Neural progenitor cell (in vitro differentiated cells): ENCODE measurements at regions not wholly inside any gene's neighbourhood (a gene's known extent, or its start where the extent isn't known, plus 50 kb on each side); places are given as distances from the start of the nearest gene placed in this dataset.

Source experiments
- DNase-seq: peaks from one replicate; pipeline ENCODE4 v3.0.0-alpha.2; 2016; ENCODE audit warnings: low spot score
- H2AFZ ChIP-seq: fragments of 200-600 bp; sonication (generic); replicated peaks from 2 replicates; pipeline ENCODE4 v1.6.1; 2016; ENCODE audit warnings: antibody characterized with exemption
- H3F3A ChIP-seq: fragments of 200-600 bp; sonication (generic); 2 replicates; pipeline ENCODE4 v1.6.1; 2016; ENCODE audit warnings: antibody characterized with exemption, low read depth
- H3K27ac ChIP-seq: fragments of 200-600 bp; sonication (generic); 2 replicates; pipeline ENCODE4 v1.5.1; 2016; ENCODE audit warnings: mild to moderate bottlenecking
- H3K27me3 ChIP-seq: fragments of 200-600 bp; sonication (generic); 2 replicates; pipeline ENCODE4 v1.6.1; 2016; ENCODE audit warnings: mild to moderate bottlenecking, moderate library complexity
- H3K36me3 ChIP-seq: fragments of 200-600 bp; sonication (generic); 2 replicates; pipeline ENCODE4 v1.5.1; 2016
- H3K4me1 ChIP-seq: fragments of 200-600 bp; sonication (generic); 2 replicates; pipeline ENCODE4 v1.6.1; 2016; ENCODE audit warnings: mixed run types
- H3K4me2 ChIP-seq: fragments of 200-600 bp; sonication (generic); 2 replicates; pipeline ENCODE4 v1.6.1; 2016
- H3K4me3 ChIP-seq: fragments of 200-600 bp; sonication (generic); 2 replicates; pipeline ENCODE4 v1.5.1; 2016
- H3K79me2 ChIP-seq: fragments of 200-600 bp; sonication (generic); 2 replicates; pipeline ENCODE4 v1.6.1; 2016; ENCODE audit warnings: low read depth
- H3K9ac ChIP-seq: fragments of 200-600 bp; sonication (generic); 2 replicates; pipeline ENCODE4 v1.6.1; 2016
- H3K9me3 ChIP-seq: fragments of 200-600 bp; sonication (generic); 2 replicates; pipeline ENCODE4 v1.5.1; 2016; ENCODE audit warnings: low read depth
- H4K20me1 ChIP-seq: fragments of 200-600 bp; sonication (generic); 2 replicates; pipeline ENCODE4 v1.6.1; 2016; ENCODE audit warnings: low read depth
- H3K27ac Mint-ChIP-seq: 3 replicates; pipeline ENCODE4 v1.8.0; 2021; ENCODE audit warnings: mixed read lengths
- H3K27me3 Mint-ChIP-seq: 2 replicates; pipeline ENCODE4 v1.8.0; 2022; ENCODE audit warnings: low read depth, mild to moderate bottlenecking, inconsistent platforms, moderate library complexity, mixed read lengths; ENCODE audit not compliant: insufficient read depth
- H3K36me3 Mint-ChIP-seq: 3 replicates; pipeline ENCODE4 v1.8.0; 2021; ENCODE audit warnings: mixed read lengths
- H3K4me1 Mint-ChIP-seq: 3 replicates; pipeline ENCODE4 v1.8.0; 2021; ENCODE audit warnings: mixed read lengths
- H3K4me3 Mint-ChIP-seq: 3 replicates; pipeline ENCODE4 v1.8.0; 2021; ENCODE audit warnings: mild to moderate bottlenecking, moderate library complexity, mixed read lengths
- H3K9me3 Mint-ChIP-seq: 3 replicates; pipeline ENCODE4 v1.8.0; 2020; ENCODE audit warnings: mixed read lengths
- EZH2 ChIP-seq: fragments of 200-600 bp; sonication (generic); IDR thresholded peaks from 2 replicates; pipeline ENCODE4 v1.6.1; 2017; ENCODE audit warnings: antibody characterized with exemption, mild to moderate bottlenecking, moderate library complexity
- EZH2phosphoT487 ChIP-seq: fragments of 200-600 bp; sonication (generic); IDR thresholded peaks from 2 replicates; pipeline ENCODE4 v1.6.1; 2017; ENCODE audit warnings: antibody characterized with exemption
- TF ChIP-seq, protein P1 (sequence below): fragments of 200-600 bp; sonication (generic); IDR thresholded peaks from 2 replicates; pipeline ENCODE4 v1.5.1; 2017; ENCODE audit warnings: antibody characterized with exemption, mild to moderate bottlenecking

DNA sequence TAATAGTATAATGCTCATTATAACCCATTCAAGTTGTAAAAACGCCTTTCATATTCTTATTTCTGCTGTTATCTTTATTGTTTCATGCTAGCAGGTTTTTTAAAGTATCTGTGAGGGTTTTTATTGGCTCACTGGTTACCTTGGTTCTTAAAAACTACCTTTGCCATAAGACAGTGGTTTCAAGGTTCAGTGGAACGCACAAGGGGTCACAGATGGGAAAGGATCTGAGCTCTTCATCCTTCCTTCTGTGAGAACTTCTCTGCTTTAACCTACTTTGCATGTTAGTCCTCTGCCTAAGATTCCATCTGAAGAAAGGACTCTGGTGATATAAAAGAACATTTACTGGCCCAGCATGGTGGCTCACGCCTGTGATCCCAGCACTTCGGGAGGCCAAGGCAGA is 492.6 kb downstream of the CD83 start:
- Mint-ChIP-seq H3K27ac (no peak overlapping the region), H3K4me3 (no peak overlapping the region), H3K36me3 (peaks cover under 1% of the 10 kb centered on the region), H3K27me3 (peaks cover under 1% of the 10 kb centered on the region), H3K9me3 (peaks cover 5% of the 10 kb centered on the region), H3K4me1 (peaks cover 11% of the 10 kb centered on the region)
- H3K9me3 ChIP-seq = no peaks in the 10 kb centered on the region
- H3F3A ChIP-seq = no peaks in the 10 kb centered on the region
- H3K27ac ChIP-seq = no peak overlapping the region
- H3K27me3 ChIP-seq = no peaks in the 10 kb centered on the region
- H3K9ac ChIP-seq = no peak overlapping the region
- no peak for DNase-seq
- H3K36me3 ChIP-seq = no peaks in the 10 kb centered on the region
- no peaks in the 10 kb centered on the region for H3K79me2 ChIP-seq
- H3K4me1 ChIP-seq = peaks cover 5% of the 10 kb centered on the region
- no peak overlapping the region for H2AFZ ChIP-seq
- H3K4me3 ChIP-seq = no peak overlapping the region
- H4K20me1 ChIP-seq = no peaks in the 10 kb centered on the region
- no peak overlapping the region for H3K4me2 ChIP-seq
- TF ChIP-seq, protein P1, sequence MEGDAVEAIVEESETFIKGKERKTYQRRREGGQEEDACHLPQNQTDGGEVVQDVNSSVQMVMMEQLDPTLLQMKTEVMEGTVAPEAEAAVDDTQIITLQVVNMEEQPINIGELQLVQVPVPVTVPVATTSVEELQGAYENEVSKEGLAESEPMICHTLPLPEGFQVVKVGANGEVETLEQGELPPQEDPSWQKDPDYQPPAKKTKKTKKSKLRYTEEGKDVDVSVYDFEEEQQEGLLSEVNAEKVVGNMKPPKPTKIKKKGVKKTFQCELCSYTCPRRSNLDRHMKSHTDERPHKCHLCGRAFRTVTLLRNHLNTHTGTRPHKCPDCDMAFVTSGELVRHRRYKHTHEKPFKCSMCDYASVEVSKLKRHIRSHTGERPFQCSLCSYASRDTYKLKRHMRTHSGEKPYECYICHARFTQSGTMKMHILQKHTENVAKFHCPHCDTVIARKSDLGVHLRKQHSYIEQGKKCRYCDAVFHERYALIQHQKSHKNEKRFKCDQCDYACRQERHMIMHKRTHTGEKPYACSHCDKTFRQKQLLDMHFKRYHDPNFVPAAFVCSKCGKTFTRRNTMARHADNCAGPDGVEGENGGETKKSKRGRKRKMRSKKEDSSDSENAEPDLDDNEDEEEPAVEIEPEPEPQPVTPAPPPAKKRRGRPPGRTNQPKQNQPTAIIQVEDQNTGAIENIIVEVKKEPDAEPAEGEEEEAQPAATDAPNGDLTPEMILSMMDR = no peak
- TF ChIP-seq EZH2 = no peak
- TF ChIP-seq EZH2phosphoT487 = no peak

DNA sequence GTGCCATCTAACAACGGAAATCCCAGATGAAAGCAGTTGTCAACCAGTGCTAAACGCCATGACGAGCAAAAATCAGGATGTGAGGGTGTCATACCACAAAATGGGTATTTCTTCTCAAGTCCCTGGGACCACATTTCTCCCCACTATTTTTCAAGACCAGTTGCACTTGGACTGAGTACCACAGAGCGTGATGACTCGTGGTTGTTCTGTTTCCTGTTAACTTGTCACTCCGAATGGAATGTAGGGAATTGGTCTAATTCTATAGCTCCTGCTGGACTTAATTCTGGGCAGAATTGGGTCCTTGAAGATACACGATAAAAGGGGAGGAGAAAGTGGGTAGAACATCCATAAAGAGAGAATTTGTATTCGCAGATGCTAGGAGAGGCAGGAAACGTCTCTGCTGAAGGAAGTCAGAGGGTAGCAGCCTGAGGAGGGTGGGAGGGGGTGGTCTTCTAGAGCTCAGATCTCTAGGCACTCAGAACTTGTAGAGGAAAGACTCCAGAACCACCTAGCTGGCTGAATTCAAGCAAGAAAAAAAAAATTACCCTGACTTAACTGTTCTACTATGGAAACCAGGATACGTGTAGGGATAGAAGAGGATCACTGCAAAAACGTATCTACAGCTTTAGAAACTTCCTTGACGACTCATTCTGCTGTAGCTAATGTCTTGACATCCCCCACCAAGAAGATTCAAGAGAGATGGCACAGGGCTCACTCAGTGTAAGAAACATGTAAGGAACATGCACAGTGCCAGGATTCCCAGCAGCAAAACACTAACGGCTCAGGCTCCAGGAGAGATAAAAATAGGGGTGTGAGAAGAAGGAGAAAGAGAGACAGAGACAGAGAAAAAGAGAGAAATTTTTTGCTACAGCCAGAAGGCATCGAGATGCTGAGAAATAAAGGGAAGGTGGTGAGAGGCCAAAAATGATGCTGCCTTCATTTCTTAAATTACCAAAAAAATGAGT is 494.7 kb downstream of the CD83 start:
- Histone ChIP-seq H3K4me3 (no peak overlapping the region), H3K4me2 (no peak overlapping the region), H3K9ac (no peak overlapping the region), H3K36me3 (no peaks in the 10 kb centered on the region), H3K27ac (no peak overlapping the region), H3K27me3 (no peaks in the 10 kb centered on the region), H3K9me3 (no peaks in the 10 kb centered on the region), H3K4me1 (no peaks in the 10 kb centered on the region), H3F3A (no peaks in the 10 kb centered on the region), H2AFZ (no peak overlapping the region), H3K79me2 (no peaks in the 10 kb centered on the region), H4K20me1 (no peaks in the 10 kb centered on the region)
- H3K36me3 Mint-ChIP-seq = peaks cover 4% of the 10 kb centered on the region
- peaks cover 2% of the 10 kb centered on the region for H3K27me3 Mint-ChIP-seq
- peaks cover 15% of the 10 kb centered on the region for H3K4me1 Mint-ChIP-seq
- TF ChIP-seq, protein P1 = no peak
- no peak for TF ChIP-seq EZH2phosphoT487
- TF ChIP-seq EZH2 = no peak
- H3K27ac Mint-ChIP-seq = no peak overlapping the region
- no peak for DNase-seq
- no peak overlapping the region for H3K4me3 Mint-ChIP-seq
- peaks cover 22% of the 10 kb centered on the region for H3K9me3 Mint-ChIP-seq

DNA sequence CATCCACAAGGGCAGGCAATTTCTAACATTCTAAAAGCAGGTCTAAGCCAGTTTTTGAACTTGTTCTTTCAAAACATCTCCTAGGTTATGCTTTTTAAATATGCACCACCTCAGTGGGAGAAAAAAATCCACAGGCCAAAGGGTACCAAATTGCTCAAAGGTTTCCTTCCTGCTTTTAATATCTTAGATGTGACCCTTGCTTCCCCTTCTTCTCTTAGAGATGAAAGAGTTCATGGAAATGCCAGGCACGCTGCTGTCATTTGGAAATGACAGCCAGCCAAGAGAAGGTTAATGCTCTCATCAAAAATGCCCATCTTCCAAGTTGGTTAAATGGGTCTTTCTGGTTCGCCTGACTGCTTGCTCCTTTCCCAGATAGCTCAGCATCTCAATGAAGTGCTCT is 497.1 kb downstream of the CD83 start:
- H3K4me1 Mint-ChIP-seq = peaks cover 26% of the 10 kb centered on the region
- Histone ChIP-seq H2AFZ (no peak overlapping the region), H3K27ac (no peak overlapping the region), H3K9me3 (no peaks in the 10 kb centered on the region), H3K79me2 (no peaks in the 10 kb centered on the region), H3K9ac (no peak overlapping the region), H3K4me3 (no peak overlapping the region), H4K20me1 (no peaks in the 10 kb centered on the region), H3K27me3 (no peaks in the 10 kb centered on the region), H3K36me3 (no peaks in the 10 kb centered on the region), H3K4me1 (no peaks in the 10 kb centered on the region), H3K4me2 (no peak overlapping the region), H3F3A (no peaks in the 10 kb centered on the region)
- peaks cover 8% of the 10 kb centered on the region for H3K27me3 Mint-ChIP-seq
- DNase-seq = no peak
- peaks cover 19% of the 10 kb centered on the region for H3K9me3 Mint-ChIP-seq
- TF ChIP-seq, protein P1 = no peak
- TF ChIP-seq EZH2 = no peak
- no peak for TF ChIP-seq EZH2phosphoT487
- peaks cover 8% of the 10 kb centered on the region for H3K36me3 Mint-ChIP-seq
- H3K27ac Mint-ChIP-seq = no peak overlapping the region
- H3K4me3 Mint-ChIP-seq = no peak overlapping the region
